Fibroblast of skin of scalp (primary cell): ENCODE measurements at regions not wholly inside any gene's neighbourhood (a gene's known extent, or its start where the extent isn't known, plus 50 kb on each side); places are given as distances from the start of the nearest gene placed in this dataset.

ENCODE experiments used
- DNase-seq: peaks from one replicate; pipeline ENCODE4 v3.0.0-alpha.2; 2013

DNA sequence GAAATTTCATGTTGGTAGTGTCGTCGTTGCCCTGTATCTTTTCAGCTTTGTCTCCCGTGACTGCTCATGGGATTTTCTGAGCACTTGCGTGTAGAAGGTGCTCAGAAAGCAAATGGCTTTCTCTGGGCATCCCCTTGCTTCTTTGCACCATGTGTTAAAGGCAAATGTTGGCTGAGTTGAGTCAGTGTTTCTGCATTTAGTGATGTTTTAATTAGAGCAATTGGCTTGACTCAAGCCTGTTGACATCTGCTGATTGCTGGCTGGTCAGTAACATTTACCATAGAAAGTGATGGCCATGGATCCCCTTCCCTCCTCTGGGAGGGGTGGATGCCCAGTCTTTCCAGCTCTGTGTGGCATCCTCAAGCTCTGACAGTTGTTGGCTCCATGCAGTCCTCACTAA is 187.2 kb upstream of the MPHOSPH6 start:
- DNase-seq: no peak

- DNase-seq: no peak
Measured at GRCh38 chr16:82350560-82350959, 180.5 kb upstream of the MPHOSPH6 start.

DNA sequence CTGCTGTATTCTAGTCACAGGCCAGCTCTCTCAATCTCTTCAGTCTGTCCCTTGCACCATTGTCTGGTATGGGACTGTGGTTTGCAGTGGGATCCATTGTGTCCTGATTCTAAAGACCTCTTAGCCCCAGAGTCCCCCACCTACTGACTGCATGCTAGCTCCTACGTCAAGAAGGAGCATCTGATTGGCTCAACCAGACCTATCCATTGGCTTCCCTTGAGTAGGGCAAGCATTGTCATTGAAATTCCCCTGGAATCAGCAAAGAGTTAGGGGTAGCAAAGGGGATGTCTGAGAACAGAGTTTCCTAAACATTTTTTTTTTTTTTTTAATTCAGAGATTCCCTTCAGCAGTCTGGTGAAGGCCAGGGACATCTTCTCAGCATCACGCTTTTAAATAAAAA is 175.3 kb upstream of the MPHOSPH6 start:
- no peak for DNase-seq

DNA sequence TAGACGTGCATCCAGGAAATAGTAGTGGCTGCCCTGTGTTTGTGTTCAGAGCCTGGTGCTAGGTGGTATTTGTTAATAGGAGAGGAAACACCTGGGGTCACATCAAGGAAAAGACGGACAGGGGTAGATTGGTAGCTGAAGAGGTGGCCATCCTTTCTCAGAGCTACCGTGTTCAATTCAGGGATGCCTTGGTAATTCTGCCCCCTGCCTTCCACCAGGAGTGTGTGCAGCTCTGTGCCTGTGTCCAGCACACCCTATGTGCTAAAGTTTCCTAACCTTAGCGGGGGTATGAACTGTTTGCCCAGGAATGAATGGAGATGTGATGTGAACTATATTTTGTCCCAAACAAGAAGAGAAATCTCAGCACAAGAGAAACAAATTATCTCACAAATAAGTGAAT is 174.1 kb upstream of the MPHOSPH6 start:
- DNase-seq: no peak

DNA sequence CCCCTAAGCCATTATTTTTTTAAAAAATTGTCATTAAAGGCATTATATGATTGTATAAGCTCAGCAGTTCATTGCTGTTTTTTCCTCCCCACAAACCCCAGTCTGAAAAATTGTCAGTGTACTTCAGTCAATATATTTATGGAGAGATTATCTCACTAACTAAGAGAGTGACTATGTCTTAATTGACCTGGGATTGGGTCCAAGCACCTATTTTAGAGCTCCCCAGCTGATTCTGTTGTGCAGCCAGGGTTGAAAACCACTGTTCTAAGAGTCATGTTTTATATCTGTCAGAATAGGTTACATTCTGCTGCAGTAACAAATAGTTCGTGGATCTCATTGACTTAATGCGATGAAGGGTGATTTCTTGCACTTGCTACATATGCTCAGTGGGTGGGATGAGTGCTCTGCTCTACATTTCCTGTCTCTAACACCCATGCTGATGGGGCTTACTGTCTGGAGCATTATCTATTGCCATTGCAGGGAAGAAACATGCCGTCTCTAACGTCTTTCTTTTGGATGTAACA is 171.2 kb upstream of the MPHOSPH6 start:
- DNase-seq: no peak

DNA sequence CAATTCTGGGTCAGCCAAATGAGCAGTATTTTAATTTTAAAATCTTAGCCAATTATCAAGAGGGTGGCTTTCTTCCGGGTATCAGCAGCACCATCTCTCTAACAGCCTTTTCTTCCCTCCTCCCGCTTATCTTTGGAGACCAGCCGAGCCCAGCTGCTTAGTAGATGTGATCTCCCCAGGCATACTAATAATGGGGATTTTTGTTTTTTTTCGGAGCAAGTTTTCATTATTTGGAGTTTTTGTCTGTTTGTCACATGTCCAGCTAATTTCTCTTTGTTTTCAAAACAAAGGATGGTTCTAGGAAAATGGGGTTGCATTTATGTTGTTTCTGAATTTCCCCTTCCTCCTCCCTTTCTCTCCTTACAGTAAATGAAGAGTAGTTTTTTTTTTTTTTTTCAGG is 170.5 kb upstream of the MPHOSPH6 start:
- no peak for DNase-seq

DNA sequence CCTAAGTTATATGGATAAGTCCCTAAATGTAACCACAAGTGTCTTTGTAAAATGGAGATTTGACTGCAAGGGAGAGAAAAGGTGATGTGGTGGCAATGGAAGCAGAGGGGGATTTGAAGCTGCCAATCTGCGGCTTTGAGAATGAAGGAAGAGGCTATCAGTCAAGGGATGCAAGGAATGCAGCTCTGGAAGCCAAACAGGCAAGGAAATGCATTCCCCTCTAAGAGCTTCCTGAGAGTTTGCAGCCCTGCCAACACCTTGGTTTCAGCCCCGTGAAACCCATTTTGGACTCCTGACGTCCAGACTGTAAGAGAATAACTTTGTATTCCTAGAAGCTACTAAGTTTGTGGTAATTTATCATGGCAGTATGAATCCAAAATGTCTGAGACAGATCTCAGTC is 167.3 kb upstream of the MPHOSPH6 start:
- no peak for DNase-seq

GRCh38 chr16:82331974-82332750 is 162.1 kb upstream of the MPHOSPH6 start:
- no peak for DNase-seq

- DNase-seq: no peak
Measured at GRCh38 chr16:82331397-82331796, 161.4 kb upstream of the MPHOSPH6 start.

DNA sequence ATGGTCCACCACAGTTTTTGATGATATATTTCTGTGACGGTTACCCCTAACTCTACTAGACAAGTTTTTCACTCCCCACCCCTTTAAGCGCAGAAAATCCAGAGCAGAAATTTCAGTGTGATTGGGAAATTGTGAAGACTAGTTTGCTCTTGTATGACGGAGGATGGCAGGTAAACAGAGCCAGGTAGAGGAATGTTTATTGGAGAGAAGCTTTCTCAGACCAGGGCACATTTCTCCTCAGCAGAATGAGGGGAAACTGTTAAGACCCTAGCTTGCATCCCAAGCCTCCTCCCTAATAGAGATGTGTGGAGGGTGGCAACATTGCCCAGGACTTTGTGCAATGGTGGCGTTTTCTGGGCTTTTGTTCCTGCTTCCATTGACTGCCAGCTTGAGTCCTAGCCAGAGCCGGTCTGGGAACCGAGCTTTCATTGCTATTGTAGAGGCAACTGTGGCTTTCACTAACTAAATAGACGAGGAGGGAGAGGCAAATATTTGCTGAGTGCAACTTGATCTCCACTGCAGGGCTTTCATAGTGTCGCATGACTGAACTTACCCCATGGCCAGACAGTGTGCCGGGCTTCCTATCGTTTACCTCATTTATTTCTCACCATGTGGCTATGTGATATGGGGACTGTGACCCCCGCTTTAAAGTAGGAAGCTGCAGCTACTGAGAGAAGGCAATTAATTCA is 159.6 kb upstream of the MPHOSPH6 start:
- DNase-seq: no peak

DNA sequence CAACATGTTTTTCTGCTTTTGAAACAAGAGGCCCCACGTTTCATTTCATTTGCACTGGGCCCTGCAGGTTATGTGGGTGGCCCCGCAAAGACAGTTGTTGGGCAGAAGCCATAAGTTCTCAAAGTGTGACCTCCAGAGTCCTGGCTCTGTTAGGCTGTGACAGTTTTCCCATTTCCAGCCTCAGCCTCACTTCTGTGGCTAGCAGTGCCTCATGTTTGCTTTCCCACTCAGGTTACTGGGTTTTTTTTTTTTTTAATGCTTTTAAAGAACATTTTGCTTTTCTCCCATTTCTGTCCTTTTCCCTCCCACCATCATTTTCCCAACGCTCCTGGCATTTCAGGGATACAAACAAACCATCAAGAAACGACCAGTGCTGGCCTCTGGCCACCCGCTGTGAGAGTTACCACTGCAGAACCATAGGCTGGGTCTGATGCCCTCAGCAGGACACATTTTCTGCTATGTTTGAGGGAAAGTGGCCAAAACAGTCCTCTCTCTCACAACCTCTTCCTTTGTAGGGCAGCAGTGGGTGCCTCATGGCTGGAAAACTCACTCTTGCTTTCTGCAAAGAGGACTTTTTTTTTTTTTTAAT is 159.0 kb upstream of the MPHOSPH6 start:
- DNase-seq: no peak

DNA sequence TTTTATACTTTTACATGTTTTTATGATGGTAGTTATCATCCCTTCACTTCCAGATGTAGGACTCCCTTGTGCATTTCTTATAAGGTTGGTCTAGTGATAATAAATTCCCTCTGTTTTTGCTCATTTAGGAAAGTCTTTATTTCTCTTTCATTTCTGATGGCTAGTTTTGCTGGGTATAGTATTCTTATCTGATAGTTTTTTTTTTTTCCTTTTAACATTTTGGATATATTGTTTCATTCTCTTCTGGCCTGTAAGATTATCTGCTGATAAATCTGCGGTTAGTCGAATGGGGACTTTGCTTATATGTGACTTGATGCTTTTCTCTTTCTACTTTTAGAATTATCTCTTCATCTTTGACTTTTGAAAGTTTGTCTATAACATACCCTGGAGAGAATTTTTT is 153.1 kb upstream of the MPHOSPH6 start:
- no peak for DNase-seq

DNA sequence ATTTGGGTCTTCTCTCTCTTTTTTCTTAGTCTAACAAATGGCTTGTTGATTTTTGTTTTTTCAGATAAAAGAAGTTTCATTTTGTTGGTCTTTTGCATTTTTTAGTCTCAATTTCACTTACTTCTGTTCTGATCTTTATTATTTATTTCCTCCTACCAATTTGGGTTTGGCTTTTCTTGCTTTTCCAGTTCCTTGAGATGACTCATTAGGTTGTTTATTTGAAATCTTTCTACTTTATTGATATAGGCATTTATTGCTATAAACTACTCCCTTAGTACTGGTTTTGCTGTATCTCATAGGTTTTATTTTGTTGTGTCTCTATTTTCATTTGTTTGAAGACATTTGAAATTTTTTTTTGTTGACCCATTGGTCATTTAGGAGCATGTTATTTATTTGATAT is 152.2 kb upstream of the MPHOSPH6 start:
- DNase-seq: no peak

DNA sequence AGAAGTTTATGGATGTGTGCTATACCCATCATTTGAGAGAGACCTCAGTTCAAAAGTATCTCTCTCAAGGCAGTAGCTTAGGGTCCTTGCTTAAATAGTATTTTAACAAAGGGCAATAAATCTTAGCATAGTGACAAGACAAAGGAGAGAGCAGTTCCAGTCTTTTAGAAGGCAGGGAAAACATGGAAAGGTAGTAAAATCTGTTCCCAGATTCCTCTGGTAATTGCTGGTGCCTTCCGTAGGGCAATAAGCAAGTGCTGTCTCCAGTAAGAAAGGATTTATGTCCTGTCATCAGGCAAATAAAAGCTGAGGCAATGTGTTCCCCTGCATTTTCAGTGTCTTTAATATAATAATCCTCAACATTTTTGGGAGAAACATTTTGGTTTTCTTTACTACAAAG is 149.0 kb upstream of the MPHOSPH6 start:
- no peak for DNase-seq

DNA sequence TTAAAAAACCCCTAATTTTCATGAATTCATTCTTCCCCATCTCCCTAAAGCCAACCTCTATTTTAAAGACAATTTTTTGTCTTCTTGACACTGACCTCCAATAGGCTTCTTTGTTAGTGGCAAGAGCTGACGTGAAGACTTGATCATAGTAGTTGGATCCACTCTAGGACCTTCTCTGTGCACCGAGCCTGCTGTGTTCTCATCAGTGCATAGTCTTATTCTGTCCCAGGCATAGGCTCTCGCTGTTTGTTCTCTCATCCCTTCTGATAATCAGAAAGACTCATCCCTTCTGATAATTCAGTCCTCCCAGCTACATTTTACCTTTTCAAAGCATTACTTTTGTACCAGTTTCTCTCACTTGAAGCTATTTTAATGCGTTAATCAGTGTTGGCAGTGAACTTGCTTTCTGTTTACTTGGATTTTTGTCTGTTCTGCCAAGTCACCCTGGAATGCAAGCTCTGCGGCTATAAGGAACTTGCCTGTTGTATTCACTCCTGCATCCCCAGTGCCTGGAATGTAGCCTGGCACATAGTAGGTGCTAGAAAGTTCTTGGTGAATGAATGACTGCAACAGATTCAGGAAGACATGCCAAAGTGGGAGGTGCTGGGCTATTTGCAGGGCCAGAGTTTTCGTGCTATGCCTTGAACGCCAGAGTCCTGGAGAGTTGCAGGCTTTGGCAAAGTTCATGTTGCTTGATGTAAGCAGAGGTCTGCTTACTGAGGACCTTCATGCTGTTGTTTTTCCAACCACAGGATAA is 147.6 kb upstream of the MPHOSPH6 start:
- no peak for DNase-seq

DNA sequence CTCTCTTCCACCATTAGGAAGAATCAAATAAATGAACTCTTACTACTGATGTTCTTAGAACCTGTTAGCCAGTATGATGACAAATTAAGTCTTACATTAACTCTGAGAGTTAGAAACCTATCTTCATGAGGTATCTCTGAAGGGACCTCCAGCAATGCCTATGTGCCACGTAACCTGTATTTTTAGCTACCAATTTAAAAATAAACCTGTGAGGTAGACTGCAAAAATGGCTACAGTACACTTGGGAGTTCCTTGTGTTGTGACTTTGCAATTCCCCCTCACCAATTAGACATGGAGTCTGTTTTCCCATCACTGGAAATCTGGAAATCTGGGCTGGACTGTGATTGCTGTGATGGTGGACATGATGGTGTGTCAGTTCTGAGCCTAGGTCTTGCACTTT is 143.7 kb upstream of the MPHOSPH6 start:
- no peak for DNase-seq

DNA sequence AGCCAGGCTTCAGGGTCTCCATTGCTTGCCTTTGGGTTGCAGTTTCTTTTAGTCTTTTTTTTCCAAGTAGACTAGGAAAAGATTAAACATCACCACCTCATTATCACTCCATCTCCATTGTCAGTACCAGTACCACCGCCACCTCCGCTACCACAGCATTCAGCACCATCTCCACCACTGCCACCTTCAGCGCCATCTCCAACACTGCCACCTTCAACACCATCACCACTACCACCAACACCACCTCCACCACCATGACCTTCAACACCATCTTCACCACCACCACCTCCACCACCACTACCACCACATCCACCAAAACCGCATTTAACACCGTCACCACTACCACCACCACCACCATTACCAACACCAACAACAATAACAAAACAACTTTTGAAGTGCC is 141.5 kb upstream of the MPHOSPH6 start:
- no peak for DNase-seq

DNA sequence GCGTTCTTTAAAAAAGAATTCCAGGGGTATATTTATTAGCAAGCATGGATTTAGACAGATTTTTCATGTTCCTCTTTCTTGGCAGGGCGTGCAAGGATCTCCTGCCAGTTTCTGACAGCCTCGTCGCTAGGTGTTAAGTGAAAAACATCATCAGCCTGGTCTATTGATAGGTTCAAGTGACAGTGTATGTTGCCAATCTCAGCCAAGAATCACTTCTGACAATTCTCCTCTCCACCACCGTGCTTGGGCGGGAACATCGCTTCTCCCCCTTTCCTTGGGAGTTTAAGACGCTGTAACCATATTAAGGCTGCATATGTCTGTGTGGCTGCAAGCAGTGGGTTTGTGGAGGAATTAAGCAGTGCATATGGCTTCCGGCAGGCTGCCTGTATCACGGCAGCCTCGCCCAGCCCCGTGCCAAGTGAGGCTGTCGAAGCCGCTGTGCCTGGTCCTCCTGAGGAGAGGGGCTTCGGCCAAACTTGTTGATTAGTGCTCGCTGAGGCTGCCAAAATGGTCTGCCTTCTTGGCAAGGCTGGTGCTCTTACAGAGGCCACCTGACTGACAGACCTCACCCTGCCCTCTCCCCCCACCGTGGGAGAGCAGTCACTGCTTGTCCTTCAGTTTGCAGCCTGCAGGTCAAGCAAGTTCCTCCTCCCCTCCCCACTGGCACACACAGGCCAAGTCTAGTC is 132.2 kb upstream of the MPHOSPH6 start:
- DNase-seq: no peak

DNA sequence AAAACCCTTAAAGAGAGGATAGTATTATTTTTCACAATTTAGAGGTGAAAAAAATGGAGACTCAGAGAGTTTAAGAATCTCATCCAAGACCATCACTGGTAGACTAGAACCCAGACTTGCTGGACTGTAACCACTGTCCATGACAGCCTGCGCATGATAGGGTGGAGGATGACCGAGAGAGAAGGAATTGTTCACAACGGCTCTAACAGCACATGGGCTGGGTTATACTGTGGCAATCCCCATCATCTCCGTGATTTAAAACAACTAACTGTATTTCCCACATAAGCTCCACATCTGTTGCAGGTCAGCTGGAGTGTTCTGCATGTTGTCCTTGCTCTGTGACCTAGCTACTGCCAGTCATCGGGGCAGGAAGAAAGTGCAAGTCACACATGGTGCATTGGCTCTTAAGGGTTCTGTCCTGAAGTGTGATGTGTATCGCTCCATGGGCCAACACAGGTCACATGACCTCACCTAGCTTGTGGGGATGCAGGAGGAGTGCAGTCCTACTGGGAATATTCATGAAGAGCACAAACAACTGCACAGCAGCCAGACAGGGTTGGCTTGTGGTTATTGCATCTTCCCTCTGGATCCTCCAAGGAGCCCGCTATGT is 131.2 kb upstream of the MPHOSPH6 start:
- DNase-seq: no peak

DNA sequence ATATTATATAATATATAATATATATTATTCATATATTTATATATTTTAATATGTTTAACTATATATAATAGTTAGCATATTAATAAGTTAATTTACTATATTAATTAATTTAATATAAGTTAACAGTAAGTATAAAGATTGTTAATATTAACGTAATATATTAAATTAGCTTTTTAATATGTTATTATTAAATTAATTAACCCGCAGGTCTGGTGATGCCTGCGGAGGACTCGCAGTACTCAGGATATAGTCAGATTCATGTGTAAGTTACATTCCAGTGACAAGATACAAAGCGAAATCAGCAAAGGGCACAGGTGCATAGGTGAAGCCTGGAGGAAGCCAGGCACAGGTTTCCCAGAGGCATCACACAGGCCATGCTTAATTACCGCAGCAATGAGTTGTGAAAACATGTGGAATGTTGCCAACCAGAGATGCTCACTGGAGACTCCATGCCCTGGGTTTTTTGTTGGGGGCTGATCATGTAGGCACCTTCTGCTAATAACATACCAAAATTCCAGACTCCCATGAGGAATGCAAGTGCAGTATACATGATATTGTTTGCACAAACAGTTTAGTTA is 130.4 kb upstream of the MPHOSPH6 start:
- DNase-seq: no peak

DNA sequence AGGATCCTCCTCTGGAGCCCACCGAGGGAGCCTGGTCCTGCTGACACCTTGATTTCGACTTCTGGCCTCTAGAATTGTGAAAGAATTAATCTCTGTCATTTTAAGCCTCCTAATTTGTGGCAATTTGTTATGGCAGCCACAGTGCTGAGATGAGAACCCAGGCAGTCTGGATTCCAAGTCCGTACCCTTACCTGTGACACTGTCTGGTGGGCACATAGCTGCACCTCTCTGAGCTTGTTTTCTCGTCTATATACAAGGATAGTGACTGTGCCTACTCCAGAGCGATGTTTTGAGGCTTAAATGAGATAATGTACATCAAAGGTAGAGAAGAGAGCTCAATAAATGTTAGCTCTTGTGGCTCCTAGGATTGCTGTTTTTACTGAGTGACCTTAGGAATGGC is 128.4 kb upstream of the MPHOSPH6 start:
- no peak for DNase-seq
